GM18520 (cell line): ENCODE measurements at regions not wholly inside any gene's neighbourhood (a gene's known extent, or its start where the extent isn't known, plus 50 kb on each side); places are given as distances from the start of the nearest gene placed in this dataset.

Experiments used
- ATAC-seq: cut with Tn5 transposase; IDR thresholded peaks from one replicate; pipeline ENCODE4 v1.9.1; 2021; ENCODE audit not compliant: unreplicated experiment

DNA sequence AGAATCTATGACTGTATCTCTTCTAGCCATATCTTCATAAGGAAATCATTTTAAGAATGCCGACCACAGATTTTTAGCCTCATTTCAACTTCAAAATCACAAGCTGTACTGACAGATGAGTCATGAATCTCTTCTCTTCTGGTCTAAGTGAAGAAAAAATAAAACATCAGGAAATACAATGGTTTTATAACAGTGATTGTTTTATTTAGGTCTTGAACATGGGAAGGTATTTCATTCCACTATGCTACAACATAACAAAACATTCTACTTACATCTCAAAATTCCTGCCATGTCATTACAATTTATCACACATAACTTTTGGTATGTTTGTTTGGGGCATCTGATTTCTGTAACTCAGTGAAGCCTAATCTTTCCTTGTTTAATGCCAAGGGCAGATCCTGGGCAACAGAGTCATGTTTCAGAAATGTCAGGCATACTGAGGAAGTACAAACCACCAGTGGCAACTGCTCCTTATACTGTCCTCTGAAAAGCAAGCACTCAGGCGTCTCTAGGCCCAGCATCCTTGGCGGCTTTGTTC lies 325.0 kb downstream of the PDHA2 start:
- no peak for ATAC-seq

GRCh38 chr4:96166806-96167205 lies 326.9 kb downstream of the PDHA2 start:
- no peak for ATAC-seq

DNA sequence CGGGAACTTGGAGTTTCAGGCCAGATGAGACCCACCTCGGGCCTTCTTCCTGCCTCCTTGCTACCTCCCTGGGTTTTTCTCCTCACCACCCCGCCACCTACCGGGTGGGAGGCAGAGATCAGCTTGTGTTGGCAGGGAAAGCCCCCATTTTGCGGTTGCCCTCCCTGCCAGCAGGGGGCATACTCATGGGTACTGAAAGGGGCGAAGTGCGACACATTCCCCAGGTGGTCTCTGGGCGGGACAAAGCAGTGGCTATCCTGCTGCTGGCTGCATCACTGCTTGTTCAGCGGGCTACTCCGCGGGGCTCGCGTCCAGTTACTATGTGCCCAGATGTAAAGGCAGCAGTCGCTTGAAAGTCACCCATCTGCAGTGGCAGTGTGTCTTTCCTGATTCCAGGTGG lies 330.3 kb downstream of the PDHA2 start:
- ATAC-seq, result no peak

GRCh38 chr4:96173756-96174155 lies 333.9 kb downstream of the PDHA2 start:
- ATAC-seq, result no peak

DNA sequence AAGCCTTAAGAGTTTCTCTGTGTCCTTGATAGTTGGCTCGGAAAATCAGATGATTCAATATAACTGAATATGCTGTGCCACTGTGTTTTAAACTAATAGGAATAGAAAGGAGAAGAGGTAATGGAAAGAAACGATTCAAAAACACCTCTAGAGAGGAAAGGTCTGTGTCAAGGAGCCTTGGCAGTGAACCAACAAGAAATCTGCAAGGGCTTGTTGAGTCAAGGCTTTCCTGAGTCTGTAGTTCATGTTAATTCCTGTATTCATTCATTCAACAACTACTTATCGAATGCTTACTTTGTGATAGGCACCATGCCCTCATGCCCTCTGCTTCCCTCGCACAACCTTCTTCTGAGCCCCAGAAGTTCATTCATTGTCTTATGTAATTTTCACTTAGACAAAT lies 336.0 kb downstream of the PDHA2 start:
- no peak for ATAC-seq

DNA sequence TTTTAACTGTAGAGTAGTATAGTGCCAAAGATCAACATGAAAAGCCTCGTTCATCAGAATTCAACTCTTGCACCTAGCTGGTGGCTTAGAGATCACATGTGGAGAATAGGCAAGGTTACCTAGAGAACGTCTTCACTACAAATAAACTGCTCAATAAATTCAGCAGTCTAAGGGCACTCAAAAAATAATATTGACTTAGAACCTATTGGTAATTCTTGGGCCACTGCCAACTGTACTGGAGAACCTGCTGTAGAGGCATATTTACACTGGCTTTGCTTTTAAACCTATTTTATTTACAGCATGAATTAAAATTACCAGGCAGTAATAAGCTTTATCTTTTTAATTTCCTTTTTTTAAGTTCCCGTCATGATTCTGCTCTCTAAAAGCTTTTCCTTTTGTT lies 343.7 kb downstream of the PDHA2 start:
- no peak for ATAC-seq

DNA sequence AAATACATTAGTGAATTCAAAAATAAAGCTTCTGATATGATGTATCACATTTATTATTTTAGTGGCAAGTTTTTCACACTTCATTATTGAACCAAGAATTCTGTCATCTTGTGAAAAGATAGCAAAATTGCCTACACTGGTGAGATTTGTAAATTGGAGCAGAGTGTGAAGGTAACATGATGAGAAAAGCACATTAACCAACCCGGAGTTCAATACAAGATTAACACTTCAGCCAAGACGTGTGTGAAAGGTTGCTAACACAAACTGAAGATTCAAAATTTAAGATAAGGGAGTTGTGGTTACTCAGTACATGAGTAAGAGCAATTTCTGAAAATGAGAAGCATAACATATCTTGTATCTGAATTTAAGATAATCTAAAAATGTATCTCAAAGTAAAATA lies 346.7 kb downstream of the PDHA2 start:
- no peak for ATAC-seq

GRCh38 chr4:96189761-96190160 lies 349.9 kb downstream of the PDHA2 start:
- ATAC-seq, result no peak

- no peak for ATAC-seq
Measured at GRCh38 chr4:96193061-96193460, 353.2 kb downstream of the PDHA2 start.

DNA sequence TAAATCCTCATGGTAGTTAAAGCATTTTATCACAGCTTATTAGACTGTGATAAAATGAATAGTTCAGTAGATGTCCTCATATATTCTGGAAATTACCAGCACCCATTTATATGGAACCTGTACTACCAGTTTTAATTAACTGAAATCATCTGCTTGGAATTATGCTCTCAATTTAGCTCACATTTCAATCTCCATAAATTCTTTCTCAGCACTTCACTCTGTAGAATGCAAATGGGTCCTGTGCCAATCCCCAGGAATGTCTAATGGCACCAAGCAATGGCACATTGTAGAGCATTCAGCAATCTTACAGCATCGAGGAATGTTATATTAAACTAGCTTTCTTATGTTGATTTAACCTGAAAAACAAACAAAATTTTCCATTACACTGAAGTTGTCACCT lies 355.1 kb downstream of the PDHA2 start:
- no peak for ATAC-seq

DNA sequence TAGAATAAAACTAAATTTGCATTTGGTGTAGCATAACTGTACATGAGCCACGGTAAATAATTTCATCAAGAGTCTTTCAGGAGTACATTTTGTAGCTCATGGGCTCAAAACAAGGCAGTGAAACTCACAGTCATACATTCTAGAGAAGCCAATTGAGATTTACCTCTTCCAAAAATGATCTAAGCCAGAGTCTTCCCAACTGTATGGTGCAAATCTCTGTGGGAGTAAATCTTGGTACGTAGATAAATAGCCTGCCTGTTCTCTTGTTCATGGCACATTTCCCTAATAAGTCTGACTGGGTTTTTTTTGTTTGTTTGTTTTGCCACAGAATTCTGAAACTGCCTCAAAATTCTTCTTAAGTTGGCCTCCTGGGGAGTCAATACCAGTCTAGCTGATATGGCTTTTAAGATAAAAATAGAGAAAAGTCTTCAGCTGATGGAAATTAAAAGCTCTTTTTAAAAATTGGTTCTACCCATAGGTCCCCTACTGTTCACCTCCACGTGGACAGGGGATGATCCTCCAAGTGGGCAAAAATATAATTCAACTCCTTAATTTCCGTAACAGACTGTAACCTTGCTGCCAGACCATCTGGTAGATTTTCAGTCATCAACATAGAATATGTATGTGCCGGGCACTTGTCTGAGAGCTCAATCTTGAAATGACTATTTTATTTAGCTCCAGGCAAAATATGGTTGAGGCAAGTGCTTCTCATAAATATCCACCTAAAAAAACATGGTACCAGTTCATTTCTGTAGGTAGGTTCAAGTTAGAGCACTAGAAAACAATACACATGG lies 365.4 kb downstream of the PDHA2 start:
- no peak for ATAC-seq

DNA sequence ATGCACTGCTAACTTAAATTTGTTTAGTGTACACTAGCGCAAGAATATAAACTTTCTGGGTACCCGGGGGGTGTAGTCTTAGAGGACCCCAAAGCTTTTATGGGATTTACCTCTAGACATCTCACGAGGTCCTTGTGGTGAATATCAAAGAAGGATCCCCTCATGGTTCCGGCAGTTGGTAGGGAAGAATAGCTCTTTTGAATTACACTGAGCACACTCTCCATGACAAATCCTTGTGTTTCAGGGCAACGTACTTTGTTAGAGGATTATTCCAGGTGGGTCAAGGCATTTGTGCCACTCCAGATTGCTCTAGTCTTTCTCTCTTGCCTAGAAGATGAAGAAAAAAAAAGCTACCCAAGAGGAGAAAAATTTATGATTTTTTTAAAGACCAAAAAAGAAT lies 387.6 kb downstream of the PDHA2 start:
- ATAC-seq, result no peak

GRCh38 chr4:96228463-96228862 lies 388.6 kb downstream of the PDHA2 start:
- no peak for ATAC-seq

GRCh38 chr4:96240041-96240440 lies 400.1 kb downstream of the PDHA2 start:
- no peak for ATAC-seq

GRCh38 chr4:96241819-96242218 lies 401.9 kb downstream of the PDHA2 start:
- no peak for ATAC-seq

- no peak for ATAC-seq
Measured at GRCh38 chr4:96247096-96247495, 407.2 kb downstream of the PDHA2 start.

DNA sequence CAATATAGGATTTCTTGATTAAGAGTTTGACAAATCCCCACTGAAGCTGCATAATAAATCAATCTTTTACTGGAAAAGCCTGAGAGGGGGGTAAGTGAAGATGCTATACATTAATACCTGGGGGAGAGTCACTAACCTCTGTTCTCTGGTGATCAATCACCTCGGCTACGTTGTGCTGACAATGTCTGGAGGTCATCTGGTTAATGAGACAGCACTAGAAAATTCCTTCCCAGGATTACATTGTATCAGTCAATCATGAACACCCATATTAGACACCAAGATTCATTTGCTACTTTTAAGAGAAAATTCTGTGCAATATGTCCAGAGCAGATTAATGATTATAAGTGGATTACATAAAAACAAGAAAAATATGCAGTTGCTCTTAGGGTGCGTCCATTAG lies 408.3 kb downstream of the PDHA2 start:
- ATAC-seq, result no peak

DNA sequence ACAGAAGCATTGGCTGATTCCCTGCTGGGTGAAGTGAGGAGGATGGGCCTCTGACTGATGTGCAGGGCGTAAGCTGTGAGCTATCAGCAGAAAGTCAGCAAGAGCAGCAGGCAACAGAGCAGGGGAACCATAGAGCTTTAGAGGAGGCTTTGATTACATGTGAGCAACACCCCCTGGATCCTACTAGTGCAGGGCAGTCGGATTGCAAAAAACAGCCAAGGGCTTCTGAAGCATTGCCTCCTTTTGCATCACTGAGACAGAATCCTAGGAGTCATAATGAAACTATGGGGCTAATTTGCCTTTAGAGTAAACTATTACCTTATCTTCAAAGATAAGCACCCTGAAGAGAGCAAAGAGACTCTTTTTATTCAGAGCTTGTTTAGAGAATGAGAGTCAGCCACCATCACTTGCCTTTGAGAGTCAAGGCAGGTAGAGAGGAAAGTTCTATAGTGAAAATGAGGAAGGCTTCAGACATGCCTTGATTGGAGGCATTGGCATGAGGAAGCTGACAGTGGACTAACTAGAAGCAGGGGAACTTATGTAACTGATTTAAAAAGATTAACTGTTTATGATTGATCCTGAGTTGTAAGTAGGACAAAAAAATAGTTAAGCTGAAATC lies 420.3 kb downstream of the PDHA2 start:
- ATAC-seq, result no peak

GRCh38 chr4:96262057-96262456 lies 422.2 kb downstream of the PDHA2 start:
- no peak for ATAC-seq

DNA sequence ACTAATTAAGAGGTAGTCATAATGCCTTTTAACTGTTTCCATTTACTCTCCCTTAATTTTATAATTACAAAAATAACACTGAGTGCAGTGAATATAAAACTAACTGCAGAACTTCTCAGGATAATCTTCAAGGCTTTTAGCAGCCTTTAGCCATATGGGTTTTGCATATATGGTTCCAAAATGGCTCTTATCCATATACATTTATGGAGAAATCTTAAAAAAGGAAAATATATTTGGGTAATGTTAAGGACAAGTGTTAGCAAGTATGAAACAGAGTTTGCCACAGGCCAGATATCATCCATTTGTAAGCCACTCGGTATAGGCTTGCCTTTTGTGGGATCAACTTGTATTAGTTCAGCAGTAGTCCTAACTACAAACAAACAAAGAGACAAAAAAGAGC lies 423.4 kb downstream of the PDHA2 start:
- ATAC-seq, result no peak

DNA sequence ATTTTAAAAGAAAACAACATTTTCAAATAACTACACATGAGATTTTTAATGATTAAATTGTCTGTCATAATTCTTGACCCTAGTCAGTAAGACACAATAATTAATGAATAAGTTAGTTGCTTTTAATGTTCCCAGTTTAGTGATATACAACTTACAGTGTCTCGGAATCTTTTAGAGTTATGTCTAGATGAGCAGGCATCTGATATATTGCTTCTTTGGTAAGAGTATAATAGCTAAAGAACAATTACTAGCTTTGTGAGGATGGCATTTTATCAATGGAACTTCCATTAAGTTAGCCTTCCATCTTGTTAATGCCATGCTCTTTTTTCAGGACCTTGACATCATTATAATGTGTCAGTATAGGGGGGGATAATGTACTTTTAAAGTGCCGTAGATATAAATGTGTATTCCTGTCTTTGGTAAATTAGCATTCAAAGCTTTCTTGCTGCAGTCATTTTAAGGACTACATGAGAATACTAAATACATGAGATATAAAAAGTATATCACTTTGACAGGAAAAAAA lies 425.1 kb downstream of the PDHA2 start:
- ATAC-seq, result no peak

- no peak for ATAC-seq
Measured at GRCh38 chr4:96293806-96294205, 453.9 kb downstream of the PDHA2 start.
